WTC11 (cell line): ENCODE measurements at regions not wholly inside any gene's neighbourhood (a gene's known extent, or its start where the extent isn't known, plus 50 kb on each side); places are given as distances from the start of the nearest gene placed in this dataset.

Source experiments
- CREB1 ChIP-seq: sonication (generic); formaldehyde crosslinking; IDR thresholded peaks from 2 replicates; pipeline ENCODE4 v1.8.0; 2023; ENCODE audit warnings: mild to moderate bottlenecking, missing genetic modification reagents
- FOXK1 ChIP-seq: sonication (generic); formaldehyde crosslinking; IDR thresholded peaks from 2 replicates; pipeline ENCODE4 v1.8.0; 2022; ENCODE audit warnings: mild to moderate bottlenecking, moderate library complexity, missing genetic modification reagents
- SMAD4 ChIP-seq: sonication (generic); formaldehyde crosslinking; IDR thresholded peaks from 2 replicates; pipeline ENCODE4 v1.8.0; 2022; ENCODE audit warnings: mild to moderate bottlenecking, missing genetic modification reagents
- TCF7 ChIP-seq: sonication (generic); formaldehyde crosslinking; IDR thresholded peaks from 2 replicates; pipeline ENCODE4 v1.8.0; 2022; ENCODE audit warnings: mild to moderate bottlenecking, low read depth, missing genetic modification reagents, moderate library complexity
- TP53 ChIP-seq: sonication (generic); formaldehyde crosslinking; IDR thresholded peaks from 2 replicates; pipeline ENCODE4 v1.8.1; 2023; ENCODE audit warnings: mild to moderate bottlenecking, missing genetic modification reagents
- TF ChIP-seq, protein P1 (sequence below): fragments of 200-600 bp; IDR thresholded peaks from 2 replicates; pipeline ENCODE4 v1.8.0; 2022; ENCODE audit warnings: antibody characterized with exemption
- TF ChIP-seq, protein P2 (sequence below): fragments of 250-450 bp; sonication (Bioruptor Pico); IDR thresholded peaks from 2 replicates; pipeline ENCODE4 v1.9.0; 2021; ENCODE audit warnings: mild to moderate bottlenecking

DNA sequence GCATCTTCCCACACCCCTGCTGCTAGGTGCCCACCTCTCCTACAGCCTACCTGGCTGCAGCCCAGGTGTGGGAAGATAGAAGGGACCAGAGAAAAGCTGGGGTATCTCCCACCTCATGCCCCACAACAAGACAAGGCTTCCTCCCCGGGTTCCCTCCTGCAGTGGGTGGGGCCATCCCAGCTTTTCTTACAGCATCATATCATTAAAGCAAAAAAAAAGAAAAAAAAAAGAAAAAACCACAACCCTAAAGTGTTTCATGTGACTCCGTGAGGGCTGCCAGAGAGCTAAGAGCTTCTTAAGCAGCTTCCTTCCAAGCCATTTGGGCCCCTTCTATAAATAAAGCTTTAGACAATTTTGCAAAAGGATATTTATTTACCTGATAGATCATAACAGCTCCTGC, 455.4 kb upstream of the TSHZ3 start:
- no peak for TF ChIP-seq SMAD4 (CRISPR knock-in tag)
- TF ChIP-seq, protein P1, sequence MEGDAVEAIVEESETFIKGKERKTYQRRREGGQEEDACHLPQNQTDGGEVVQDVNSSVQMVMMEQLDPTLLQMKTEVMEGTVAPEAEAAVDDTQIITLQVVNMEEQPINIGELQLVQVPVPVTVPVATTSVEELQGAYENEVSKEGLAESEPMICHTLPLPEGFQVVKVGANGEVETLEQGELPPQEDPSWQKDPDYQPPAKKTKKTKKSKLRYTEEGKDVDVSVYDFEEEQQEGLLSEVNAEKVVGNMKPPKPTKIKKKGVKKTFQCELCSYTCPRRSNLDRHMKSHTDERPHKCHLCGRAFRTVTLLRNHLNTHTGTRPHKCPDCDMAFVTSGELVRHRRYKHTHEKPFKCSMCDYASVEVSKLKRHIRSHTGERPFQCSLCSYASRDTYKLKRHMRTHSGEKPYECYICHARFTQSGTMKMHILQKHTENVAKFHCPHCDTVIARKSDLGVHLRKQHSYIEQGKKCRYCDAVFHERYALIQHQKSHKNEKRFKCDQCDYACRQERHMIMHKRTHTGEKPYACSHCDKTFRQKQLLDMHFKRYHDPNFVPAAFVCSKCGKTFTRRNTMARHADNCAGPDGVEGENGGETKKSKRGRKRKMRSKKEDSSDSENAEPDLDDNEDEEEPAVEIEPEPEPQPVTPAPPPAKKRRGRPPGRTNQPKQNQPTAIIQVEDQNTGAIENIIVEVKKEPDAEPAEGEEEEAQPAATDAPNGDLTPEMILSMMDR: no peak
- no peak for TF ChIP-seq TP53 (CRISPR knock-in tag)
- TF ChIP-seq TCF7 (CRISPR knock-in tag): no peak
- TF ChIP-seq FOXK1 (CRISPR knock-in tag): no peak
- no peak for TF ChIP-seq CREB1 (CRISPR knock-in tag)
- TF ChIP-seq, protein P2, sequence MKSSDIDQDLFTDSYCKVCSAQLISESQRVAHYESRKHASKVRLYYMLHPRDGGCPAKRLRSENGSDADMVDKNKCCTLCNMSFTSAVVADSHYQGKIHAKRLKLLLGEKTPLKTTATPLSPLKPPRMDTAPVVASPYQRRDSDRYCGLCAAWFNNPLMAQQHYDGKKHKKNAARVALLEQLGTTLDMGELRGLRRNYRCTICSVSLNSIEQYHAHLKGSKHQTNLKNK (CRISPR knock-in tag): no peak
